Esophagus squamous epithelium (tissue), 5 donors: ENCODE measurements at regions not wholly inside any gene's neighbourhood (a gene's known extent, or its start where the extent isn't known, plus 50 kb on each side); places are given as distances from the start of the nearest gene placed in this dataset.
"Not testable (repeated sequence)": the region's sequence is repeated elsewhere in the genome, so short reads cannot be mapped to it uniquely, and the experiment has no call there.

Experiments
- DNase-seq: peaks from one replicate; lab custom pipeline; 2025; lab: John Stamatoyannopoulos, UW
- H3K27ac ChIP-seq, 4 donors: fragments of 200-600 bp; sonication (generic); one replicate each; pipeline ENCODE4 v1.5.1; 2016 to 2019; ENCODE audit warnings: mild to moderate bottlenecking in 1 of 4
- H3K27me3 ChIP-seq, 4 donors: fragments of 200-600 bp; sonication (generic); 1 replicate in 3 of 4; 2 replicates in 1 of 4; pipeline versions ENCODE4 v1.5.1 to v1.6.0; 2017 to 2021; ENCODE audit warnings: antibody characterized with exemption in 1 of 4
- H3K36me3 ChIP-seq, 3 donors: fragments of 200-600 bp; sonication (generic); one replicate each; pipeline ENCODE4 v1.5.1; 2016 to 2019
- H3K4me1 ChIP-seq, 3 donors: fragments of 200-600 bp; sonication (generic); one replicate each; pipeline ENCODE4 v1.5.1; 2017 to 2019
- H3K4me3 ChIP-seq, 4 donors: fragments of 200-600 bp; sonication (generic); 1 replicate in 3 of 4; 2 replicates in 1 of 4; pipeline ENCODE4 v1.5.1; 2016 to 2019; ENCODE audit warnings: mild to moderate bottlenecking in 2 of 4, moderate library complexity in 1 of 4
- H3K9me3 ChIP-seq, 3 donors: fragments of 200-600 bp; sonication (generic); one replicate each; pipeline ENCODE4 v1.5.1; 2016 to 2019
- POLR2A ChIP-seq, 4 donors: fragments of 450-650 bp; IDR thresholded peaks; one replicate each; pipeline ENCODE4 v1.6.1; 2017; ENCODE audit warnings: antibody characterized with exemption in 4 of 4, mild to moderate bottlenecking in 4 of 4, moderate library complexity in 3 of 4
- WGBS, 2 donors: methylation state at CpG; one replicate each; pipeline ENCODE4 v1.1.5; 2018; 5-methylcytosine and 5-hydroxymethylcytosine counted together
- intact Hi-C: fragments of 100-400 bp; cut with DNase I; formaldehyde crosslinking; loops from one replicate; pipeline ENCODE4 v1.15.0; 2022
- TF ChIP-seq, protein P1 (sequence below), 6 experiments: fragments of 450-650 bp in 4 of 6; fragments of 200-600 bp in 2 of 6; sonication (generic) in 2 of 6; IDR thresholded peaks; one replicate each; pipeline ENCODE4 v1.5.1; 2016 to 2019; ENCODE audit warnings: antibody characterized with exemption in 6 of 6, mild to moderate bottlenecking in 4 of 6, moderate library complexity in 4 of 6
- donor health status: DM: yes; HTN: yes; CAD: no.

DNA sequence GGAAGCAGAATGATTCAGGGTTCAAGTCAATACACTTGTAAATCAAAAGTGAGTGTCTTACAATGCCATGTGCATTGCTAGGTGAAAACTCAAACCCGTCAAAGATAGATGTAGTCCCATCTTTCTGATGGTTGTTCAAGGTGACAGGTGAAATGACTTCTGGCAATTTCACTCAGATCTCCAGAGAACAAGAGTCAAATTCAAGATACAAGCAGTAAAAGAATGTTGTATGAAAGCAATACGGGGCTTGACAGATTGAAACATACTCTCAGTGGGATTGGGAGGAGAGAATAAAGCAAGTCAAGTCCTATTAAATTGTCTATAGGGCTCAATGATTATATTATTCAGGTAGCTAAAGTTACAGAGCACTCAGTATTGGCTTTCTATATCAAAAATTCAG is 105.1 kb upstream of the ANXA10 start:
- no peaks in the 10 kb centered on the region for H3K27me3 ChIP-seq
- TF ChIP-seq, protein P1, sequence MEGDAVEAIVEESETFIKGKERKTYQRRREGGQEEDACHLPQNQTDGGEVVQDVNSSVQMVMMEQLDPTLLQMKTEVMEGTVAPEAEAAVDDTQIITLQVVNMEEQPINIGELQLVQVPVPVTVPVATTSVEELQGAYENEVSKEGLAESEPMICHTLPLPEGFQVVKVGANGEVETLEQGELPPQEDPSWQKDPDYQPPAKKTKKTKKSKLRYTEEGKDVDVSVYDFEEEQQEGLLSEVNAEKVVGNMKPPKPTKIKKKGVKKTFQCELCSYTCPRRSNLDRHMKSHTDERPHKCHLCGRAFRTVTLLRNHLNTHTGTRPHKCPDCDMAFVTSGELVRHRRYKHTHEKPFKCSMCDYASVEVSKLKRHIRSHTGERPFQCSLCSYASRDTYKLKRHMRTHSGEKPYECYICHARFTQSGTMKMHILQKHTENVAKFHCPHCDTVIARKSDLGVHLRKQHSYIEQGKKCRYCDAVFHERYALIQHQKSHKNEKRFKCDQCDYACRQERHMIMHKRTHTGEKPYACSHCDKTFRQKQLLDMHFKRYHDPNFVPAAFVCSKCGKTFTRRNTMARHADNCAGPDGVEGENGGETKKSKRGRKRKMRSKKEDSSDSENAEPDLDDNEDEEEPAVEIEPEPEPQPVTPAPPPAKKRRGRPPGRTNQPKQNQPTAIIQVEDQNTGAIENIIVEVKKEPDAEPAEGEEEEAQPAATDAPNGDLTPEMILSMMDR (IDR thresholded peaks at IDR 0.05), result no peak
- TF ChIP-seq POLR2A (IDR thresholded peaks at IDR 0.05), result no peak
- H3K9me3 ChIP-seq, result no peaks in the 10 kb centered on the region
- DNase-seq, result no peak
- no peak overlapping the region for H3K4me3 ChIP-seq
- intact Hi-C loops, result no loop called here
- no peaks in the 10 kb centered on the region for H3K36me3 ChIP-seq
- 72 to 94% methylated on average over 2 of the region's 2 CpGs for WGBS, 2 donors
- no peaks in the 10 kb centered on the region for H3K4me1 ChIP-seq
- H3K27ac ChIP-seq, result no peak overlapping the region

DNA sequence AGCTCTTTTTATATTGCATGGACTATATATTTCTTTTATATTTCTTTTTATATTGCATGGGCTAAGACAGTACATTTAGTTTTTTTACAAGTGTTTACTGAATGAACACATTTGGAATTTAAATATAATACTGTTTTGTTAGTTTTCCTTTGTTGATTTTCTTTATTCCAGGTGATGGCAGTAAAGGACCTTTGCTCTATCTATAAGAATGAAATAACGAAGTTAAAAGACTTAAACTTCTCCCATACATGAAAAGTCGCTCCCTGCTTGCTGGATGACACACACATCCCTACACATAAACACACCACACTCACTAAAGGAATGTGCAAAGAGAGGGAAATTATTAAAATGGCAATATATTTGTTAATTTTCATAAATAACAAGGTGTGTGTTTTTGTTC is 102.5 kb upstream of the ANXA10 start:
- WGBS, 2 donors, result 49 to 52% methylated on average over 2 of the region's 2 CpGs
- TF ChIP-seq, protein P1 (IDR thresholded peaks at IDR 0.05), result no peak
- TF ChIP-seq POLR2A (IDR thresholded peaks at IDR 0.05), result no peak
- Histone ChIP-seq H3K4me3 (no peak overlapping the region), H3K27me3 (no peaks in the 10 kb centered on the region), H3K27ac (no peak overlapping the region), H3K9me3 (no peaks in the 10 kb centered on the region), H3K36me3 (no peaks in the 10 kb centered on the region), H3K4me1 (no peaks in the 10 kb centered on the region)
- DNase-seq, result no peak
- intact Hi-C loops, result no loop called here

DNA sequence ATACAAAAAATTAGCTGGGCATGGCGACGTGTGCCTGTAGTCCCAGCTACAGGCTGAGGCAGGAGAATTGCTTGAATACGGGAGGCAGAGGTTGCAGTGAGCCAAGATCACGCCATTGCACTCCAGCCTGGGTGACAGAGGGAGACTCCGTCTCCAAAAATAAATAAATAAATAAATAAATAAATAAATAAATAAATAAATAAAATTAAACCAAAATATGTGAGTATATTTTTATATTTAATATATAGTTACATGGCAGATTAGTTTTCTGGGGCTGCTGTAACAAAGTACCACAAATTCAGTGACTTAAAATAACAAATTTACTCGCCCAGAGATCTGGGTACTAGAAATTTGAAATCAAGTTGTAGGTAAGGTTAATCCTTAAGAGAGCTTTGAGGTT is 84.2 kb upstream of the ANXA10 start:
- H3K36me3 ChIP-seq, intact Hi-C loops, DNase-seq, H3K4me1 ChIP-seq, H3K9me3 ChIP-seq, H3K27me3 ChIP-seq, H3K27ac ChIP-seq, H3K4me3 ChIP-seq: not testable (repeated sequence)
- WGBS, 2 donors, result 86 to 93% methylated on average over 6 of the region's 6 CpGs

DNA sequence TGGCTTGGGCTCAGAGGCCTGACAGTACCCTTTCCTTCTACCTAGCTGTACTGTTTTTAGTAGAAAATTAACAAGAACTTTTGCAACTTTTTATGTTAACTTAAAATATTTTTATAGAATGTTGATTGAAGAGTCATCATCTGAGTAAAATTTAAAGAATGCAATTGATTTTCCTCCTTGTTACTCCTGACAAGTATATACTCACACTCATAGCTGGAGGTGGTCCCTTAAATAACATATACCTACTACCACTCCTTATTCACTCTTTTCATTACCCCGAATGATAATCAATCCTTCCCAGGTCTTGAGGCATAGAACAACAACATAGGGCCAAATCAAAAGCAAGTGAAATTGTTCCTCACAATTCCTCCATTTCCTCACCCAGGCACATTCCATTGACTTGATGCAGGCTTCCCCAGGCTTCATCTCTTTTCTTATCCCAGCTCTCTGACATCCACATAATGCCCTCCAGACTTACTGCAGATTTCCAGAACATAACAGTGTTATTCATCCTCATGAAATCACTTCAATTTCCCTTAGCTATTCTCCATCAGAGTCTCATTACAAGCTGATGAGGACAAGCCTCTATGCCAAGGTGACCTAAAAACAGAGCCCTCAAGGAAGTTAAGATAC is 73.2 kb upstream of the ANXA10 start:
- intact Hi-C loops, result no loop called here
- Histone ChIP-seq H3K36me3 (no peaks in the 10 kb centered on the region), H3K27me3 (no peaks in the 10 kb centered on the region), H3K9me3 (peaks cover 0 to 6% (median 0%) of the 10 kb centered on the region in 3 donors), H3K4me1 (no peaks in the 10 kb centered on the region), H3K4me3 (no peak overlapping the region), H3K27ac (no peak overlapping the region)
- TF ChIP-seq, protein P1 (IDR thresholded peaks at IDR 0.05), result no peak
- no peak for TF ChIP-seq POLR2A (IDR thresholded peaks at IDR 0.05)
- no peak for DNase-seq
- 89 to 100% methylated on average over 1 of the region's 1 CpG for WGBS, 2 donors

DNA sequence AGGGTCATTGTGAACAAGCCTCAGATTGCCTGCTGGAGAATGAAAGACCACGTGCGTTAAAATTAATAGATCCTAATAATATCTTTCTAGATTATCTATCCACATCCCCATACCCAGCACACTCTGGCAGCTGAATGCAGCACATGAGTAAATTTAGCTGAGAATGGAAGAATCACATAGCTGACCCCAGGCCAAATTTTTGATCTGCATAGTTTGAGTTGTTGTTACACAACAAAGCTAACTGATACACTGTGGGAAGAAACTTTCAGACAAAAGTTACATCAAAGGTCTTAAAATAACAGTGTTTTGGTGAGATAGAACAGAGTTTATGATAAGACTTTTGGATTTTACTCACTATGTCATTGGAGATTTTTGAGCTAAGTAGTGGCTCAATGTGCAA is 72.4 kb upstream of the ANXA10 start:
- no peaks in the 10 kb centered on the region for H3K36me3 ChIP-seq
- 88 to 95% methylated on average over 2 of the region's 2 CpGs for WGBS, 2 donors
- no peaks in the 10 kb centered on the region for H3K27me3 ChIP-seq
- H3K9me3 ChIP-seq, result peaks cover 0 to 6% (median 0%) of the 10 kb centered on the region in 3 donors
- no peaks in the 10 kb centered on the region for H3K4me1 ChIP-seq
- intact Hi-C loops, result no loop called here
- no peak overlapping the region for H3K4me3 ChIP-seq
- TF ChIP-seq POLR2A (IDR thresholded peaks at IDR 0.05), result no peak
- TF ChIP-seq, protein P1 (IDR thresholded peaks at IDR 0.05), result no peak
- DNase-seq, result no peak
- H3K27ac ChIP-seq, result no peak overlapping the region

DNA sequence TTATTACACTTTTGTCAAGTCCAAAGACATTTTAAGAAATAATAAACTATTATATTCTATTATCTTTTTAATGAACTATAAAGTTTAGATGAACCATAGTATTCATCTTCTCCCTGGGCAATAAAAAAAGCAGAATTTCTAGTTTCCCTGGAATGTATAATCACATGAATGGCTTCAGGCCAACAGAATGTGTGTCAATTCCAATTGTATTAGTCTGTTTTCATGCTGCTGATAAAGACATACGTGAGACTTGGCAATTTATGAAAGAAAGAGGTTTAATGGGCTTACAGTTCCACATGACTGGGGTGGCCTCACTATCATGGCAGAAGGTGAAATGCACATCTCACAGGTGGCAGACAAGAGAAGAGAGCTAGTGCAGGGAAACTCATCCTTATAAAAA is 70.7 kb upstream of the ANXA10 start:
- Histone ChIP-seq H3K36me3 (no peaks in the 10 kb centered on the region), H3K27me3 (no peaks in the 10 kb centered on the region), H3K27ac (no peak overlapping the region), H3K4me3 (no peak overlapping the region), H3K4me1 (no peaks in the 10 kb centered on the region), H3K9me3 (peaks cover 0 to 6% (median 0%) of the 10 kb centered on the region in 3 donors)
- TF ChIP-seq, protein P1 (IDR thresholded peaks at IDR 0.05), result no peak
- TF ChIP-seq POLR2A (IDR thresholded peaks at IDR 0.05), result no peak
- intact Hi-C loops, result no loop called here
- 30 to 36% methylated on average over 1 of the region's 1 CpG for WGBS, 2 donors
- DNase-seq, result no peak
